ENCODE measurements at regions not wholly inside any gene's neighbourhood (a gene's known extent, or its start where the extent isn't known, plus 50 kb on each side); places are given as distances from the start of the nearest gene placed in this dataset.
"Not testable (repeated sequence)": the region's sequence is repeated elsewhere in the genome, so short reads cannot be mapped to it uniquely, and the experiment has no call there.

- ChIA-PET CTCF (no interaction called here), POLR2A (no interaction called here)
- no peak for TF ChIP-seq CTCF (IDR thresholded peaks at IDR 0.05; ENCODE audit: control extremely low read depth, extremely low read depth, low read depth, missing control alignments)
- no peak for DNase-seq (ENCODE audit: extremely low spot score)
Measured at GRCh38 chr16:35149550-35149949, 1690.1 kb downstream of the TP53TG3F start.

GRCh38 chr16:35150805-35151312, 1691.4 kb downstream of the TP53TG3F start:
- POLR2A ChIA-PET = no interaction called here
- no peak for DNase-seq (ENCODE audit: extremely low spot score)
- no peak for TF ChIP-seq CTCF (IDR thresholded peaks at IDR 0.05; ENCODE audit: control extremely low read depth, extremely low read depth, low read depth, missing control alignments)
- CTCF ChIA-PET = no interaction called here

- TF ChIP-seq CTCF (IDR thresholded peaks at IDR 0.05; ENCODE audit: control extremely low read depth, extremely low read depth, low read depth, missing control alignments) = no peak
- DNase-seq (ENCODE audit: extremely low spot score) = no peak
- CTCF ChIA-PET = no interaction called here
- POLR2A ChIA-PET = no interaction called here
Measured at GRCh38 chr16:35152067-35152627, 1692.7 kb downstream of the TP53TG3F start.

- TF ChIP-seq CTCF (IDR thresholded peaks at IDR 0.05; ENCODE audit: control extremely low read depth, extremely low read depth, low read depth, missing control alignments) = no peak
- ChIA-PET CTCF (no interaction called here), POLR2A (no interaction called here)
- no peak for DNase-seq (ENCODE audit: extremely low spot score)
Measured at GRCh38 chr16:35154627-35155026, 1695.2 kb downstream of the TP53TG3F start.

- DNase-seq (ENCODE audit: extremely low spot score); POLR2A ChIA-PET; CTCF ChIA-PET: not testable (repeated sequence)
Measured at GRCh38 chr16:35157549-35157948, 1698.1 kb downstream of the TP53TG3F start.

- POLR2A ChIA-PET; DNase-seq (ENCODE audit: extremely low spot score); CTCF ChIA-PET: not testable (repeated sequence)
Measured at GRCh38 chr16:35169324-35169723, 1709.9 kb downstream of the TP53TG3F start.

GRCh38 chr16:35170061-35170460, 1710.6 kb downstream of the TP53TG3F start:
- POLR2A ChIA-PET = not testable (repeated sequence)

GRCh38 chr16:35170610-35171009, 1711.2 kb downstream of the TP53TG3F start:
- CTCF ChIA-PET = no interaction called here
- DNase-seq (ENCODE audit: extremely low spot score) = no peak
- POLR2A ChIA-PET = no interaction called here
- no peak for TF ChIP-seq CTCF (IDR thresholded peaks at IDR 0.05; ENCODE audit: control extremely low read depth, extremely low read depth, low read depth, missing control alignments)

More at GRCh38 chr16:35170061-35170460, 1710.6 kb downstream of the TP53TG3F start:
- CTCF ChIA-PET; DNase-seq (ENCODE audit: extremely low spot score): not testable (repeated sequence)
